HepG2 (cell line): ENCODE measurements at regions not wholly inside any gene's neighbourhood (a gene's known extent, or its start where the extent isn't known, plus 50 kb on each side); places are given as distances from the start of the nearest gene placed in this dataset.

Experiments used
- ATAC-seq: fragments of 200-7000 bp; cut with Tn5 transposase; 3 replicates; pipeline ENCODE4 v1.9.1; 2020; ENCODE audit warnings: mild to moderate bottlenecking, moderate library complexity
- BruUV-seq: library from RNA; stranded (reverse); fragments of 400-500 nt; replicated peaks from 2 replicates; lab custom pipeline; 2021; lab: Mats Ljungman, UMichigan
- CTCF ChIA-PET: fragments of 300-600 bp; formaldehyde crosslinking; extraction: SDS; loops from one replicate; lab custom pipeline; 2021; ENCODE audit warnings: low total read pairs, inconsistent platforms, low intra/inter-chr PET ratio; lab: Yijun Ruan, JAX
- POLR2A ChIA-PET: fragments of 350-600 bp; sonication (Branson Sonifier 250); formaldehyde crosslinking; loops from one replicate; lab custom pipeline; 2020; ENCODE audit warnings: antibody characterized with exemption, inconsistent platforms; lab: Yijun Ruan, JAX
- DNase-seq: peaks from one replicate; pipeline ENCODE4 v3.0.0-alpha.2; 2015; ENCODE audit warnings: low spot score
- FAIRE-seq: peaks from 3 replicates; lab custom pipeline; 2011; peaks lifted over from hg19 to GRCh38; lab: Jason Lieb, UNC
- H2AFZ ChIP-seq: one replicate; pipeline ENCODE4 v1.6.1; 2011; ENCODE audit warnings: low read length, inconsistent platforms
- H3K27ac ChIP-seq: fragments of 300-600 bp; 3 replicates; pipeline ENCODE4 v1.8.0; 2011; ENCODE audit warnings: mixed run types, mild to moderate bottlenecking, mixed read lengths, low read length, inconsistent platforms; ENCODE audit not compliant: insufficient read depth; ENCODE audit errors: extremely low read length
- H3K27me3 ChIP-seq, 2 experiments: fragments of 200-600 bp in 1 of 2; 2 replicates in 1 of 2; 3 replicates in 1 of 2; pipeline versions ENCODE4 v1.6.0 to v1.8.0; 2011; ENCODE audit warnings: low read length in 2 of 2, mild to moderate bottlenecking in 2 of 2, moderate library complexity in 2 of 2, inconsistent platforms in 1 of 2; ENCODE audit not compliant: insufficient read depth in 2 of 2, control insufficient read depth in 1 of 2
- H3K36me3 ChIP-seq, 2 experiments: fragments of 200-600 bp in 1 of 2; replicated peaks in 1 of 2; 2 replicates in 1 of 2; 3 replicates in 1 of 2; pipeline versions ENCODE4 v1.5.1 to v1.8.0; 2011; ENCODE audit warnings: low read length in 2 of 2, inconsistent platforms in 1 of 2; ENCODE audit not compliant: insufficient read depth in 2 of 2, control insufficient read depth in 1 of 2
- H3K4me1 ChIP-seq: 2 replicates; pipeline ENCODE4 v1.5.1; 2012; ENCODE audit warnings: low read length, inconsistent platforms; ENCODE audit not compliant: insufficient read depth
- H3K4me2 ChIP-seq: 2 replicates; pipeline ENCODE4 v1.6.0; 2011; ENCODE audit warnings: low read depth, low read length, inconsistent platforms
- H3K4me3 ChIP-seq, 3 experiments: fragments of 200-600 bp in 1 of 3; sonication (generic), shearing (Covaris generic) in 1 of 3; replicated peaks in 1 of 3; 2 replicates each; pipeline ENCODE4 v1.5.1; 2011 to 2016; ENCODE audit warnings: low read length in 3 of 3, inconsistent platforms in 2 of 3, low read depth in 2 of 3, mild to moderate bottlenecking in 2 of 3, control low read depth in 1 of 3, mixed read lengths in 1 of 3; ENCODE audit not compliant: insufficient read depth in 1 of 3
- H3K79me2 ChIP-seq: one replicate; pipeline ENCODE4 v1.6.1; 2011; ENCODE audit warnings: low read length, inconsistent platforms; ENCODE audit not compliant: insufficient read depth
- H3K9ac ChIP-seq: 2 replicates; pipeline ENCODE4 v1.6.0; 2011; ENCODE audit warnings: mild to moderate bottlenecking, low read depth, low read length, inconsistent platforms; ENCODE audit not compliant: insufficient read depth
- H3K9me3 ChIP-seq: 2 replicates; pipeline ENCODE4 v1.5.1; 2012; ENCODE audit warnings: mild to moderate bottlenecking, low read length
- H4K20me1 ChIP-seq: 2 replicates; pipeline ENCODE4 v1.6.0; 2011; ENCODE audit warnings: inconsistent platforms, mild to moderate bottlenecking, low read length, moderate library complexity; ENCODE audit not compliant: insufficient read depth
- CSRNP1 ChIP-seq: sonication (generic); formaldehyde crosslinking; IDR thresholded peaks from 2 replicates; pipeline ENCODE4 v1.8.1; 2023; ENCODE audit warnings: mild to moderate bottlenecking, missing genetic modification reagents
- HMG20B ChIP-seq: conservative IDR thresholded peaks from 2 replicates; pipeline ENCODE4 v1.6.1; 2016; ENCODE audit warnings: missing genetic modification reagents, missing compliant biosample characterization
- KAT7 ChIP-seq: IDR thresholded peaks from 2 replicates; pipeline ENCODE4 v1.6.1; 2018; ENCODE audit warnings: borderline replicate concordance, missing compliant biosample characterization
- LCORL ChIP-seq, 2 experiments: fragments of 450-650 bp in 1 of 2; sonication (generic) in 1 of 2; formaldehyde crosslinking in 1 of 2; IDR thresholded peaks; 2 replicates each; pipeline versions ENCODE4 v1.5.0 to v1.6.1; 2017 to 2020; ENCODE audit warnings: antibody characterized with exemption in 1 of 2, missing genetic modification reagents in 1 of 2
- MXI1 ChIP-seq: IDR thresholded peaks from 3 replicates; pipeline ENCODE4 v1.6.1; 2012; ENCODE audit warnings: low read depth, low read length, inconsistent platforms, borderline replicate concordance
- SRSF9 ChIP-seq: fragments of 200-400 bp; formaldehyde crosslinking; IDR thresholded peaks from 2 replicates; pipeline ENCODE4 v1.6.1; 2018; ENCODE audit warnings: borderline replicate concordance, mild to moderate bottlenecking, low read depth, low read length; ENCODE audit not compliant: insufficient read depth, poor library complexity, severe bottlenecking
- ZC3H4 ChIP-seq: sonication (generic); formaldehyde crosslinking; IDR thresholded peaks from 2 replicates; pipeline ENCODE4 v1.4.0; 2020; ENCODE audit warnings: missing genetic modification reagents, borderline replicate concordance
- ZMAT3 ChIP-seq: sonication (generic); formaldehyde crosslinking; conservative IDR thresholded peaks from 2 replicates; pipeline ENCODE4 v1.7.0; 2021; ENCODE audit warnings: missing genetic modification reagents
- ZNF142 ChIP-seq: sonication (generic); formaldehyde crosslinking; IDR thresholded peaks from 2 replicates; pipeline ENCODE4 v1.4.0; 2020; ENCODE audit warnings: missing genetic modification reagents
- ZNF260 ChIP-seq: sonication (generic); formaldehyde crosslinking; IDR thresholded peaks from 2 replicates; pipeline ENCODE4 v1.4.0; 2020; ENCODE audit warnings: missing genetic modification reagents, low read depth, mild to moderate bottlenecking, borderline replicate concordance
- ZNF841 ChIP-seq: sonication (generic); formaldehyde crosslinking; IDR thresholded peaks from 2 replicates; pipeline ENCODE4 v1.8.1; 2023; ENCODE audit warnings: missing genetic modification reagents, borderline replicate concordance
- WGBS: methylation state at CpG from one replicate; pipeline ENCODE4 v1.1.6; 2017; ENCODE audit warnings: low lambda C conversion rate; 5-methylcytosine and 5-hydroxymethylcytosine counted together
- in situ Hi-C: cut with HindIII; loops from 2 replicates; pipeline ENCODE4 v1.10.0; 2017; ENCODE audit warnings: low pct_unique_long_range_greater_than_20kb; ENCODE audit not compliant: extremely low pct_ligation_motif_present
- intact Hi-C: fragments of 100-400 bp; cut with micrococcal nuclease; formaldehyde crosslinking; loops from one replicate; pipeline ENCODE4 v1.10.0; 2022; ENCODE audit not compliant: unreplicated experiment
- TF ChIP-seq, protein P1 (sequence below): IDR thresholded peaks from 2 replicates; pipeline ENCODE4 v1.6.1; 2016; ENCODE audit warnings: low read depth, borderline replicate concordance
- TF ChIP-seq, protein P2 (sequence below): IDR thresholded peaks from 2 replicates; pipeline ENCODE4 v1.6.1; 2016; ENCODE audit warnings: missing compliant biosample characterization, missing genetic modification reagents, borderline replicate concordance

GRCh38 chr1:60898413-60898812, 183.9 kb upstream of the NFIA start:
- in situ Hi-C loops = no loop called here
- no peak for DNase-seq
- H3K4me2 ChIP-seq = no peak overlapping the region
- WGBS = under 1% methylated on average over 4 of the region's 4 CpGs
- H3K27me3 ChIP-seq = peaks cover 0 to 8% of the 10 kb centered on the region in 2 experiments; a peak in 1 of 5 replicates
- H3K4me3 ChIP-seq = no peak overlapping the region
- ChIA-PET CTCF (no interaction called here), POLR2A (no interaction called here)
- no peak for ATAC-seq
- no peaks in the 10 kb centered on the region for H3K36me3 ChIP-seq
- BruUV-seq = no TSS peak
- H3K79me2 ChIP-seq = no peaks in the 10 kb centered on the region
- H3K27ac ChIP-seq = no peak overlapping the region
- H2AFZ ChIP-seq = no peak overlapping the region
- no peak overlapping the region for H3K9ac ChIP-seq
- intact Hi-C loops = no loop called here
- H3K4me1 ChIP-seq = no peaks in the 10 kb centered on the region
- FAIRE-seq = no peak
- no peaks in the 10 kb centered on the region for H3K9me3 ChIP-seq
- no peaks in the 10 kb centered on the region for H4K20me1 ChIP-seq
- TF ChIP-seq CSRNP1 (CRISPR knock-in tag) (no peak), ZC3H4 (CRISPR knock-in tag) (no peak), ZNF142 (no peak), KAT7 (CRISPR knock-in tag) (no peak), SRSF9 (no peak), ZNF260 (CRISPR knock-in tag) (no peak), MXI1 (no peak), ZMAT3 (CRISPR knock-in tag) (no peak), HMG20B (no peak), LCORL (IDR thresholded peaks at IDR 0.05) (no peak), LCORL (CRISPR knock-in tag; IDR thresholded peaks at IDR 0.05) (no peak), ZNF841 (CRISPR knock-in tag) (no peak)
- TF ChIP-seq, protein P1, sequence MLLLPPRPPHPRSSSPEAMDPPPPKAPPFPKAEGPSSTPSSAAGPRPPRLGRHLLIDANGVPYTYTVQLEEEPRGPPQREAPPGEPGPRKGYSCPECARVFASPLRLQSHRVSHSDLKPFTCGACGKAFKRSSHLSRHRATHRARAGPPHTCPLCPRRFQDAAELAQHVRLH = no peak
- TF ChIP-seq, protein P2, sequence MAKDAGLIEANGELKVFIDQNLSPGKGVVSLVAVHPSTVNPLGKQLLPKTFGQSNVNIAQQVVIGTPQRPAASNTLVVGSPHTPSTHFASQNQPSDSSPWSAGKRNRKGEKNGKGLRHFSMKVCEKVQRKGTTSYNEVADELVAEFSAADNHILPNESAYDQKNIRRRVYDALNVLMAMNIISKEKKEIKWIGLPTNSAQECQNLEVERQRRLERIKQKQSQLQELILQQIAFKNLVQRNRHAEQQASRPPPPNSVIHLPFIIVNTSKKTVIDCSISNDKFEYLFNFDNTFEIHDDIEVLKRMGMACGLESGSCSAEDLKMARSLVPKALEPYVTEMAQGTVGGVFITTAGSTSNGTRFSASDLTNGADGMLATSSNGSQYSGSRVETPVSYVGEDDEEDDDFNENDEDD (CRISPR knock-in tag) = no peak
